ENCODE measurements at regions not wholly inside any gene's neighbourhood (a gene's known extent, or its start where the extent isn't known, plus 50 kb on each side); places are given as distances from the start of the nearest gene placed in this dataset.

GRCh38 chr7:23960361-23960760, 250.3 kb downstream of the STK31 start:
- no peak for DNase-seq
- Histone ChIP-seq H3K27ac (ENCODE audit: low read depth in 1 of 2, low read length in 2 of 2) (no peak overlapping the region), H2AFZ (ENCODE audit: insufficient read depth, low read depth, low read length, poor library complexity, severe bottlenecking) (no peak overlapping the region), H3K9me3 (replicated peaks in 1 of 2; ENCODE audit: control insufficient read depth in 1 of 2, insufficient read depth in 1 of 2, low read length in 2 of 2) (peaks cover 0 to under 1% of the 10 kb centered on the region in 2 donors), H3K27me3 (ENCODE audit: control insufficient read depth in 2 of 2, insufficient read depth in 2 of 2, low read length in 2 of 2) (no peaks in the 10 kb centered on the region), H3K4me1 (ENCODE audit: control insufficient read depth in 1 of 2, insufficient read depth in 2 of 2, low read length in 2 of 2) (no peaks in the 10 kb centered on the region), H3K9ac (ENCODE audit: insufficient read depth, low read length, poor library complexity, severe bottlenecking) (no peak overlapping the region), H3K36me3 (replicated peaks in 1 of 2; ENCODE audit: control insufficient read depth in 1 of 2, insufficient read depth in 2 of 2, low read length in 2 of 2) (no peaks in the 10 kb centered on the region), H3K79me2 (ENCODE audit: insufficient read depth, low read length) (no peaks in the 10 kb centered on the region), H4K20me1 (ENCODE audit: insufficient read depth, low read length) (no peaks in the 10 kb centered on the region), H3K4me2 (replicated peaks; ENCODE audit: extremely low read depth, low read length, poor library complexity, severe bottlenecking) (no peak overlapping the region), H3K4me3 (replicated peaks in 1 of 3; ENCODE audit: low read depth in 2 of 3, low read length in 3 of 3) (no peak overlapping the region)
- intact Hi-C loops (cut with micrococcal nuclease) = no loop called here
- 67% methylated on average over 1 of the region's 2 CpGs for WGBS (ENCODE audit: insufficient coverage)
- peaks cover 0 to 3% (median 2%) of the 10 kb centered on the region in 3 donors for H3K27me3 Mint-ChIP-seq (ENCODE audit: low read depth in 3 of 3)
- no peak overlapping the region for H3K4me3 Mint-ChIP-seq
- H3K4me1 Mint-ChIP-seq = no peaks in the 10 kb centered on the region
- no peaks in the 10 kb centered on the region for H3K36me3 Mint-ChIP-seq
- peaks cover 2 to 13% (median 4%) of the 10 kb centered on the region in 7 donors for H3K9me3 Mint-ChIP-seq
- TF ChIP-seq CTCF (IDR thresholded peaks at IDR 0.05) = no peak
- peak overlapping the region in 1 of 7 donors; percentile 64 for H3K27ac Mint-ChIP-seq

GRCh38 chr7:23963461-23964165, 253.6 kb downstream of the STK31 start:
- WGBS (ENCODE audit: insufficient coverage) = 93% methylated on average over 4 of the region's 8 CpGs
- no peak for DNase-seq
- H3K36me3 Mint-ChIP-seq = no peaks in the 10 kb centered on the region
- no peaks in the 10 kb centered on the region for H3K27me3 ChIP-seq (ENCODE audit: control insufficient read depth in 2 of 2, insufficient read depth in 2 of 2, low read length in 2 of 2)
- H3K4me3 Mint-ChIP-seq = no peak overlapping the region
- H3K4me3 ChIP-seq (replicated peaks in 1 of 3; ENCODE audit: low read depth in 2 of 3, low read length in 3 of 3) = no peak overlapping the region
- no peaks in the 10 kb centered on the region for H3K36me3 ChIP-seq (replicated peaks in 1 of 2; ENCODE audit: control insufficient read depth in 1 of 2, insufficient read depth in 2 of 2, low read length in 2 of 2)
- H3K27ac ChIP-seq (ENCODE audit: low read depth in 1 of 2, low read length in 2 of 2) = no peak overlapping the region
- H3K4me1 Mint-ChIP-seq = no peaks in the 10 kb centered on the region
- no peaks in the 10 kb centered on the region for H3K4me1 ChIP-seq (ENCODE audit: control insufficient read depth in 1 of 2, insufficient read depth in 2 of 2, low read length in 2 of 2)
- no peaks in the 10 kb centered on the region for H3K79me2 ChIP-seq (ENCODE audit: insufficient read depth, low read length)
- no peak overlapping the region for H3K4me2 ChIP-seq (replicated peaks; ENCODE audit: extremely low read depth, low read length, poor library complexity, severe bottlenecking)
- TF ChIP-seq CTCF (IDR thresholded peaks at IDR 0.05) = no peak
- H4K20me1 ChIP-seq (ENCODE audit: insufficient read depth, low read length) = no peaks in the 10 kb centered on the region
- peaks cover 3 to 22% (median 7%) of the 10 kb centered on the region in 7 donors for H3K9me3 Mint-ChIP-seq
- no peak overlapping the region for H3K9ac ChIP-seq (ENCODE audit: insufficient read depth, low read length, poor library complexity, severe bottlenecking)
- no peak overlapping the region for H3K27ac Mint-ChIP-seq
- H2AFZ ChIP-seq (ENCODE audit: insufficient read depth, low read depth, low read length, poor library complexity, severe bottlenecking) = no peak overlapping the region
- intact Hi-C loops (cut with micrococcal nuclease) = no loop called here
- H3K9me3 ChIP-seq (replicated peaks in 1 of 2; ENCODE audit: control insufficient read depth in 1 of 2, insufficient read depth in 1 of 2, low read length in 2 of 2) = peaks cover 3 to 4% of the 10 kb centered on the region in 2 donors
- H3K27me3 Mint-ChIP-seq (ENCODE audit: low read depth in 3 of 3) = peaks cover 0 to 3% (median 3%) of the 10 kb centered on the region in 3 donors
